ENCODE measurements at regions not wholly inside any gene's neighbourhood (a gene's known extent, or its start where the extent isn't known, plus 50 kb on each side); places are given as distances from the start of the nearest gene placed in this dataset.
"Not testable (repeated sequence)": the region's sequence is repeated elsewhere in the genome, so short reads cannot be mapped to it uniquely, and the experiment has no call there.

DNA sequence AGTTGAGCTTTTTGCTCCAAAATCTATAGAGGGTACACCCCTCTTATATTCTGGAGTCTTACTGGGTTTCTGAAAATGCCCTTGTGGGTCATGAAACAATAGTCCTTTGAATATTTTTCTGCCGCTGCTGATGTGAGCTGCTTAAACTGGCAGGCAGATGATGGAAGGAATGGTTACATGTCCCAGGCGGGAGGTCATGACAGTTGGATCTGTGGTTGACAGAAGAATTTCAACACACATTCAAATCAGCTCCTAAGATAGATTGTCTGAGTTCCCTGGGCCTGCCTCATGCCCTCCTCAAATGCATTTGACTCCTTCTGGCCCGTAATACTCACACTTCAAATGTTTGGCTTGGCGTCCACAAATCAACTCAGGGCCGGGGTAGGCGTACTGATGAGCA is 105.0 kb upstream of the IKBKE start:
- DNase-seq = peak; percentile 57

DNA sequence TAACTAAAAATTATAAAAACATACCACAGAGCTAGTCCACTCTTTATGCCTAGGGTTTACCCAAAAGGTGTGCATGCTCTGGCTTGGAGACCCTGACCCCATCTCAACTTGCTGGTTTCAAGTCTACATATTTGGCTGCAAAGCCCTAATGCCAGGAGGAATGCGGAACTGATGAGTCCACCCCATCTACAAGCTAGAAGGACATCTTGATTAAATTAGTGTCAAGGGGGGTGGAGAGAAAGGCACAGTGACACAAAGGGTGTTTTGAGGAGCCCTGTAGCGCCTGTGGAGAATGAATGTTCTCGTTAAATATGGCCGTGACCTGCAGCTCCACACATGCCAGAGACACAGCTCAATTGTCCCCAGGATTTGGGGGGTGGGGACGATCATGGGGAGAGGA is 104.1 kb upstream of the IKBKE start:
- peak; percentile 86 for DNase-seq

DNA sequence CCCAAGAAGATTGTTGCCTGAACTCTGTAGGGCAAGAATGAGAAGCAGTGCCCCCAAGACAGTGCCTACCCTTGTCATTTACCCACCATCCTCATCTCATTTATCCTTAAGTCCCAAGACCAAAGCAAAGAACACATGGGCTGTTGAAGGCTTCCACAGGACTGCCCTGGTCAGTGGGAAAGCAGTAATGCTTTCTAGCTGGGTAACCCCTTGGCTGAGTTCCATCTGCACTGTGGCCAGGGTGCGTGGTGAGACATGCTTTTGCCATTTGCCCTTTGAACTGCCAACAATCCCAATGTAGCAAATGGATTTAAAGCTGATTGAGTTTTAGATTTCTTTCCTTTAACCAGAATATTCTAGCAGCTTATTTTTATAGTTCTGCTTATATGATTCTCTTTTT is 103.5 kb upstream of the IKBKE start:
- not testable (repeated sequence) for DNase-seq

DNA sequence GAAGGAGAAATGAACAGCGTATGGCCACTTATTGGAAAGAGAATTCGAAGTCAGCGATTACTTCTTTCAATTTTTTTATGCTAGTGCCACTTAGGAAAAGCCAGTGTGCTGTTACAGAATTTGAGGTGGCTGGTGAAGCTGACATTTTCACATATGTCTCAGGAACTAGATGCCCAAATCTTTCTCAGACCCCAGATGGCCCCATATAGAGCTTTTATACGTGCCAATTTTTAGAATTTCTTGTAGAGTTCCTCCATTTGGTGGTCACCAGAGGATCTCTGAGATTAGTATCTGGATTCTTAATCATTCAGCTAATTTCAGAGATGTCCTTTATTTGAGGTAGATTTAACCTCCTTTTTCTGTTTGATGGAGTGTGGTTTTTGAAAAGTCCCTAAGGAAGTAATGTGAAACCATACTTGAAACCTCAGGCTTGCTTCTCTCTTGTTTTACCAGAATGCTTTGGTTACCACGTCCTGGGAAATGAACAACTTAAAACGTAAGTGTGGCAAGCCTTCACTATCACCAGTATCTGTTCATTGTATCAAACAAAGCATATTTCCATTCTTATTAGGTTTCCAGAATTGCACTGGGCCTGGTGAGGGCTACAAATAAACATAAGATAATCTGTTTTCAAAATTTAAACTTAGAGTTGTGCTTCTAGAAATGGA is 102.2 kb upstream of the IKBKE start:
- DNase-seq = not testable (repeated sequence)

DNA sequence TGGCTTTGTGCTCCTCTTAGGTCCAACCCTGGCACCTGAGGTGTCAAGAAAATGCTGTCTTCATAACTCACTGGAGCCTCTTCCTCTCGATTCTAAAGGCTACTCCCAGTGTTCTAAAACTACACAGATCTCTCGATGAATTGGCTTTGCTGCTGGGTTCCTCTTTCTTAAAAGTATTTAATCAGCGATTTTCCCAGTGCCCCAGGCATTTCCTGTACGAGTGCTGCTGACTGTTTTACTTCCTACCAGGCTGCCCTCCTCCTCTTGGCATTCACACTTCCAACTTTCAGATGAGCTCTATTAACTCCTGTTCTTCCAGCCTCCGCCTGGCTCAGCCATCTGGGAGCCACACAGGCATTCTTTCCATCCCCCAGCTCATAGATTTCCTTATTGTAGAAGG is 95.6 kb upstream of the IKBKE start:
- DNase-seq = not testable (repeated sequence)

DNA sequence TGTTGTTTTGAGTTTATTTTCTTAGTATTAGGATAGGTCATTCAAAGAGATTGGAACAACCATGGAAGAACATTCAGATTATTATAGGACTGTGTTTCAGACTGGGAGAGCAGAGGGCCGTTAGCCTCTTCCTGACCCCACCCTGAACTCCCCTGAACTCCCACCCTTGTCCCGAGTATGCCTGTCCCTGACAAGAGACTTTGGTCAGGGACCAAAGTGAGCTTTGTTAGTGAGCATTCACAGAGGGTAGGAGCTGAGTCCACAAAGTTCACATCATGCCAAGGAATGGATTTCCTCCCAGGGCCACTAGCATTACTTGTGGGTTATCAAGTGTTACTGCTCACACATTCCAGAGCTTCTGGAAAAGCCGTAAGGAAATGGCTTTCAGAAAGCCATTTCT is 94.7 kb upstream of the IKBKE start:
- not testable (repeated sequence) for DNase-seq

DNA sequence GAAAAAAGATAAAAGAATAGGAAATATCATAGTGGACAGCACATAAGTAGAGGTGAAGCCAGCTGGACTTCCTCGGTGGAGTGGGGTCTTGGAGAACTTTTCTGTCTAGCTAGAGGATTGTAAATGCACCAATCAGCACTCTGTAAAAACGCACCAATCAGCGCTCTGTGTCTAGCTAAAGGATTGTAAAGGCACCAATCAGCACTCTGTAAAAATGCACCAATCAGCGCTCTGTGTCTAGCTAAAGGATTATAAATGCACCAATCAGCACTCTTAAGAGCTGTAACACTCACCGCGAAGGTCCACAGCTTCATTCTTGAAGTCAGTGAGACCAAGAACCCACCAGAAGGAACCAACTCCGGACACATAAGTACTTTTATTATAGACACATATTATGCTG is 91.8 kb upstream of the IKBKE start:
- DNase-seq = not testable (repeated sequence)

DNA sequence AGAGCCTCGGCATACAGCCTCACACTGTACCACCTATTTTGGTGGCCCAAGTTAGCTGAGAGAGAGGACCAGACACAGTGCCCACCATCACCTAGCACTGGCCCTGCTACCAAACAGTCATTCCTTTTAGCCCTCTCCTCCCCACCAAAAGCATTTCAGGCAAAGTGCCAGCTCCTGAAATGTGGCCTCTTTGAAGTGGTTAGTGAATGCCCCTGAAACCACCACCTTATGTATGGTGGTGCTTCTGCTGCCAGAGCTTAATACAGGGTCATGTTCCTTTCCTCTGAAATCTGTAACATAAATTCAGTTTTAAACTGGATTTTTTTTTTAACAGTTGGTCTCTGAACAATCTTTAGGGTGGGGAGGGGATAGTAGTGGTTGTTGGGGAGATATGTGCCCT is 91.0 kb upstream of the IKBKE start:
- DNase-seq = not testable (repeated sequence)

DNA sequence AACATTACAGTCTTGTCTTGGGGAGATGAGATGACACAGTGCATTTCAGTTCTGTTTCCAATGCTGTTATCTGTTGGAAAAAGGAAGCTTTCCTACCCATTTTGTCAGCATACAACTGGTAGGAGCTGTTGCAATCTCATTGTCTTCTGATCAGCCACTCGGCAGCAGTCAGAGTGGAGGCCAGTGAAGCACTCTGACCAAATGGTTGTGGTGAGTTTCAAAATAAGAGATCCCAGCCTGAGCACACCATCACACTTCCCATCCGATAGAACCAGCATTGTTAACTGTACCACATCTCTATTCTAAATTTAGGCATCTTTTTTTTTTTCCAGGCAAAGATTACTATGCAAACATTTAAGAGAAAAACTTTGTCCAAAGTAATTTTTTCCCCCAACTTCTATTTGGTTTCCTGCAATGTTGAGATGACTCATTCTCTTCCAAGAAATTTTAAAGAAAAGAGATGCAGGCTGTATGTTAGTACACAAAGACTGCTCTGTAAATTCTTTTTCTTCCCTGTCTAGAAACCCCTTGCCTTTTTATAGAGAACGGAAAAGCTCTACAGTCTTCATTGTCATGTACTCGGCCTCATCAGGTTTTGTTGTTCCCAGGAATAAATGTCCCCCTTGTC is 90.0 kb upstream of the IKBKE start:
- peak; percentile 51 for DNase-seq

DNA sequence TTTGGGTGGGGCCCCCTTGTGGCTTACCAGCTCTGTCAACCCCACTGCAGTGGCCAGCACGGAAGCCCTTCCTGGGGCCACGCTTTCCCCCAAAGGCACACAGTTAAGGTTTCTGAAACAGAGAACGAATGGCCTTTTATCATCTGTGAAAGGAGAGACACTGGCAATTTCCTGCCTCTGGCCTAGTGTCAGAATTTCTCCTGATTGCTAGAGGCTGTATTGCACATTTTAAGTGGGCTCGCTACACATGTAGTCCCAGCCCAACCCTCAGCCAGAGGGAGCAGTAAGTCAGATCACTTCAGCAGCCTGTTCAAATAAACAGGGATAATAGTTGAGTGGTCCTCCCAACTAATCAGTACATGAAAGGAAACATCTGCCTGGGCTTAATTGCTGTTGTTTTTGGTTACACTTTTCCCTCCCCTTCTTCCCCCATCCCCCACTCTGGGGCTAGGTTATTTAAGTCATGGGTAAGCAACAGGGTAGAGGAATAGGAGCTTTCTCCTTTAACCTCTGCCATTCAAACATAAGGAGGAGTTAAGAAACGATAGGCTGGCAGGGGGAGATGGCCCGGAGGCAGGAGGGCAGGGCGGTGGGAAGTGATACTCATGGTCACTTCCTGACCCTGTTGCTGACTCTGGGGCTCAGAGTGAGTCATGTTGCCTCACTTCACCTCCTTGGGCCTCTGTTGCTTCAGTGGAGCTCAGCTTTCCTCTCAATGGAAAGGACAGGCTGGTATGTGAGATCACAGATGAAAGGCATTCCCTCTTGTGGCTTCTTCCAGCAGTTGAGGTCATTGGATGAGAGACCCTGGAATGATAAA is 89.3 kb upstream of the IKBKE start:
- peak; percentile 9 for DNase-seq

DNA sequence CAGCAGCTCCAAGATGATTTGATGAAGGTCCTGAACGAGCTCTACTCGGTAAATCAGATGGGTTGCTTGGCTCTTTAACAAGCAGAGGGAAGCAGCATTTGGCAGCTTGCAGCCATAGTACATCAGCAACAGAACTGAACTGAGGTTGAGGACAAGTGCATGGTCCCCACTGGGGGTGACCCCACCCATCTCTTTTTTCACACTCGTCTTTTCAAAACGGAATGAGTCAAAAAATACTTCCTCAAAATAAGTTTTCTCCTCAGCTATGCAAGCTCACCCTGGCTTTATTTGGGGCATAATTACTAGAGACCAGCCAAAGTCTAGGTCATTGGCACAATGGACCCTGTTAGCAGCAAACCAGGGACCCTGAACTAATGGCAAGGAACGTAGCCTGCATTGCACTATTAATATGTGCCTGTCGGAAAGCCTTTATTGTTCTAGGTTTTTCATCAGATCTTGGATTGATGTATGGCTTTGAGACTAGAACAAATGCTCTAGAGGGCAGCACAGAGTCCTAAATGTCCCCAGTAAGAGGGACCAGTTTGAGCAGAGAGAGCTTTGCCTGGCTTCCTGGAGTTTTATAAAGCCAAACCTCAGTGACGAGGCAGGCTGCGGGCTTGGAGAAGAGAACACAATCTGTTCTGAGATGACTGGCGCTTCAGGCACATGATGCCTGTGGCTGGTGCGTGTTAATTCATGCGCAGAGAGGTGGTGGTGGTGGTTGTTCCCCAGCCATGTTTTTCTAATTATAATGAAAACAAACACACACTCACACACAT is 86.1 kb upstream of the IKBKE start:
- peak; percentile 84 for DNase-seq

DNA sequence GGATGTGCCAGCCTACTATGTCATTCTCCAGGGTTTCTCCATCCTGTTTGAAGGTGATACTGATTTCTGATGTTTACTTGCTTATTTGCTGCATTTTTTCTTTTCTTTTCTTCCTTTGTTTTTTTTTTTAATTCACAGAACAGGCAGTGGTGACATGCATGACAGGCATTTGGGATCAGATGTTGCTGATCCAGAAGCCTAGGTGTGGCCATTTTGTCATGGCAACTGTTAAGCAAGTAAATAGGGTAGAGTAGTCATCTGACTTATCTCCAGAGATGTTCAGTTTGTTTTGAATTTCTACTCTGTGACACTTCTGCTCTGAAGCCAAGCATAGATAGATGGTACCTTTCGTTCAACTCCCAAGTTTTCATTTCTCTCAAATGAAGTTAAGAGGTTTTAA is 85.4 kb upstream of the IKBKE start:
- not testable (repeated sequence) for DNase-seq

DNA sequence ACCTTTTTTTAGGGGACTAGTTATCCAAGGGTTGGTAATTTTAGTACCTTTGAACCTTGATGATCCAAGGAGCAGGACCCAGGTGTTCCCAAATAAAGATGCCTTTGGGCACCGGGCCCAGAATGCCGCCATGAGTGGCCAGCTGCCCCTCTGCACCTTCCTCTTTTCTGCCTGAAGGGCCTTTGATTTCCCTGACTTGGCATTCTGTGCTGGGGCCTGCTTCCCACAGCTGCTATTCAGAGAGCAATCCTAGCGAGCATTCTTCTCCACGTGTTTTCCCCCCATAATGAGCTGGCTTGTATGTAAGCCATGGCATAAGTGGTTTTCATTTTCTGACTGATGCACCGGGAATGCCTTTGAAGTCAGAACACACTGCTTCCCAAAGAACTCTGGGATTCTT is 82.6 kb upstream of the IKBKE start:
- not testable (repeated sequence) for DNase-seq

DNA sequence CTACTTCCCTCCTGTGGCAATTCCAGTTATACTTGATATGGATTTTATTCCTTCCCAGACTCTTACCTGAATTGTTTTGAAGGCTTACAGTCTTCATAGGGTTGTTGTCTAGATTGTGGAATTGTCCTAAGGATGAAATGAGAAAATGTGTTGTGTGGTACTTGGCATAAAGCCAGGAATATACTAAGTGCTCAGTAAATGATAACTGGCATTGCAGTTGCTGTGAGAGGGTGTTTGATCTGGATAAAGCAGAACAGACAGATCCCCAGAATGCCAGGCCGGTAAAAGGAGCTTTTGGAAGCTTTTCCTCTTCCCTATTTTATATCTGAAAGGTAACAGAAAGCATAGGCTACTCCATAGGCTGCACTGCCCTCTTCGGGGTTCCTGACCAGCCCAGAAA is 78.4 kb upstream of the IKBKE start:
- DNase-seq = not testable (repeated sequence)

DNA sequence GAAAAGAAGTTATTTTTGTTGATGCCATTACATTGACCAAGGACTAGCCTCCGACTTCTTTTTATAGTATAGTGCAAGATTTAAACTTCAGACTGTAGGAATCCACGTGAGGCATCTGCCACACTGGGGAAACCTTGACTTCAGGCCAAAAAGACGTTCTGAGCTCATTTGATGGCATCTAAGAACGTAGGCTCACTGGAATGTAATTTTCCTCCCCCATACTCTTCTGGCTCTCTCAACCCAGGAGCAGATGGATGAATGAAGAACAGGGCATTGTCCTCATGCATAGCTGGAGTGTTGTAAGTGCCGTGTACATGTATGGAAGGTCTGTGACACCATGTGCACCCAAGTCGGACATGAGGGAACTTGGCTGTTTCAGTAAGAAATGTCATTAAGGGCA is 72.8 kb upstream of the IKBKE start:
- not testable (repeated sequence) for DNase-seq

DNA sequence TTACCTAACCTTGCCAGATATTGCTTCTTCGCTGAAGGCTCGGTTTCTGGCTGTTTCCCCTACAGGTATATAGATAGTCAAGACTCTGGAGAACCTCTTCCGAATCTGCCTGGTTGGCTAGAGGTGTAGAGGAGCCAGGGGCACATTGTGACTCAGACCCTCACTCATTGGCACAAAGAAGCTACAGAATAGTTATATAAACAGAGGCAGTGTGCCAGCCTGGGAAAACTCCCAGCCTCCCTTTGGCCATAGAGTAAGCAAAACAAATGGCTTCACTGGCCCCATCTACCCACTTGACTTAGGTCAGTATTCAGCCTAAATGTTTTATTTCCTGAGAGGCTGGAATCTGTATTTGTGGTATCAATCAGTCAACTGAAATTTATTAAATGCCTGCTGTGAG is 72.0 kb upstream of the IKBKE start:
- not testable (repeated sequence) for DNase-seq

DNA sequence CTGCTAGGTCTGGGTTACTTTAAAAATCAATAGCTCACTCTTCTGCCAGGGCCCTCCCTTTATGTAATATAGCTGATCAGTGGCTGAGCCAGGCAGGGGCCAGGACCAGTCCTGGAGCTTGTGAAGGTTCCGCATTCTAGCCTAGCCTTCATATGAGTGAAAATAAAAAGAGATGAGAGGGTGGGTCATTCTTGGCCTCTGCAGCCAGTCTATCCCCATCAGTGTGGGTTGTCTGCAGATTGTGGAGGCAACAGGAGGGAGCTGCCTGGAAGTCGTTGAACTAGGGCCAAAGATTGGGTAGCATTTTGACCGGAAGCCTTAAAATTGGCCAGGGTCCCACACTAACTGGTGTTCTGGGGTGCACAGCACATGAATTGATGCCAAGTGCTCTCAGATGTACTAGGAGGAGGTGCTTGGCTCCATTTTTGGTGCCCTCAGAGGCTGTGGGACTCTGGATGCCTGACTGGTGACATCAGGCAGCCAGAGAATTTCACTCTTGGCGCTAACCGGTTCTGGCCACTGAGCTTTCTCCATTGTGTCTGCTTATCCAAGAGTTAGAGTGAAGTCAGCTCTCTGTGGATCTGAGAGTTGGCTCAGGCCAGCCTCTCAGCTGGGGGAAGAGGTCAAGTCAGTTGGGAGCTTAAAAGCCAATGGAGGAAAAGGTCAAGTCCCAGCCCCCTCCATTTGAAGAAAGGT is 66.5 kb upstream of the IKBKE start:
- not testable (repeated sequence) for DNase-seq

DNA sequence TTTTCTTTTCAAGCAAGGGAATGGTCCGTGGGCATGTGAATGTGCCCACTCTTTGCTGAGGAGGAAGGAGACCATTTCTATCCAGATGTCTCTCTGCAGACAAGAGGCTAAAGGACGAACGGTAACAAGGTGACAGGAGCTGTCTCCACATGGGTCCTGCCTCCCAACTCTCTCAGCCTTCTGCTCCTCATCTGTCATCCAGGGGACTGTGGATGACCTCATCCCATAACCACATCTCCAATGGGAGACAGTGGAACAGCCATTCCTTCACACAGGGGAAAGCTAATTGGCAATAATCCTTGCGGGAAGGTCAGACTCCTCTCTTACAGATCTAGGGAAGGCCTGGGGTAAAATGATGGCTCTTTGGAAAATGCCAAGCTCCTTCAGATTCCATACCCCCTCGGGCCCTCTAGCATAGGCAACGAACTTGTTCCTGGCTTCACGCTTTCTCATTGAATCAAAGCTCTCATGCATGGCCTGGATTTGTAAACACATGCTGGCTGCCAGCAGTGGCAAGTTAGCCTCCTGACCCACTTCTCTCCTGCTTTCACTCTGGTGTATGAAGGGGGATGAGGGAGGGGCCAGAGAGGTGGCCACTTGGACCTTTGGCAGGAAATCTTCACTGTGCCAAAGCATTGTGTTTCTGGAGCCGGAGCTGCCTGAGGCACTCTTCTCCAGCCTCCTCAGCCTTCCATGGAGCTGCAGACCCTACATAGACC is 65.8 kb upstream of the IKBKE start:
- not testable (repeated sequence) for DNase-seq

DNA sequence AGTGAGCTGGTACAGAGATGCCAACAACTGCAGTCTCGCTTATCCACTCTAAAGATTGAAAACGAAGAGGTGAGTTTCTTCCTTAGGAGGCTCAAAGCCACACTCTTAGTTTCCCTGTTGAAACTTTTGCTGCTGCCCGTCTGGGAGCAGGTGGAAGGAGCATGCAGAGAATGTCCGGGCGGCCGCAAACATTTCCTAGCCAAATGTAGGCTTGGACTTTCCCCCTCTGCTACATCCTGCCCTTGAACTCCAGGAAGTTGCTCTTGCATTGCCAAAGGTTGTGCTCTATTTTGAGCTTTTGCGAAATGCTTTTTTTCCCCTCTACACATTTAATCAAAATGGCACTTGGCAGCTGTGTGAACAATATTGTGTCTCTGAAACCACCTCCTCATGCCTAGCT is 65.0 kb upstream of the IKBKE start:
- not testable (repeated sequence) for DNase-seq

DNA sequence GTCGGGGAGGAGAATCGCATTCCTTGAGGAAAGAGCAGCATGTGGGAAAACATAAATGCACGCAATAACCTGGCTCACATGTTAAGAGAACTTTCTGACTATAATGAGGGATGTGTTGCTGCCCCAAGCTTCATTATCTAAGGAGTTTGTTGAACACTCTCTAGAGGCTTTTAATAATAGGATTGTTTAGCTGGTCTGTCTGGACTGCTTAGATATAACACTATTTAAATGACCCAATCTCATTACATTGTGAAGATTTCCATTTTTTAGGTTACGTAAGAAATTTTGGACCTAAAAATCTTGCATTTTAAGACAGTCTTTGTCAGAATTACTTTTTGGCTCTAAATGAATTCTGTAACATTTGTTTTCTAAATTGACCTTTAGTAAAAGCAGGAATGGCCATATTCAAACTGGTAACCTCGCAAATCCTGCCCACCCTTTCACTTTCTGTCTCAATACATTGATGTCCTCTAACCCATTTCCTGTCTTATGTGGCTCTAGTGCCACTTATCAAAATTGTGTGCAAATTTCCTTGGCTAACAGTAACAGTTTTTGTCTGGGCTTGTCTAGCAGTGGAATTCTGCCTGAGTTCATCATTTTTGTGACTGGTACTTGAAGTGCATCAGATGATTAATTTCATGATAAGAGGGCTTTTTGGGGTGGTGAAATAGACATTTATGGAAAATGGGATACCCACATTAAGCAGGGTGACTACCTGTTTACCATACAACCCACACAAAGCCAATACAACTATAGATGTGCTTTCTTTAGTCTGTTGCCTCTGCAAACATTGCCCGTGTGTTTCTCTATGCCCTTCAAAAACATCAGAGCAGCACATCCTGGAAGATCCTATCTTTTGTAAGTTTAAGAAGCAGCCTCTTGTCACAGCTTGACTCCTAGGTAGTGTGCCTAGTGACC is 61.6 kb upstream of the IKBKE start:
- DNase-seq = not testable (repeated sequence)
